Kidney (tissue), 13 donors: ENCODE measurements at regions not wholly inside any gene's neighbourhood (a gene's known extent, or its start where the extent isn't known, plus 50 kb on each side); places are given as distances from the start of the nearest gene placed in this dataset.
"Not testable (repeated sequence)": the region's sequence is repeated elsewhere in the genome, so short reads cannot be mapped to it uniquely, and the experiment has no call there.

ENCODE experiments used
- DNase-seq, 5 donors: peaks; one replicate each; pipeline ENCODE4 v3.0.0-alpha.2; 2013 to 2020
- FAIRE-seq: peaks from 2 replicates; lab custom pipeline; 2012; peaks lifted over from hg19 to GRCh38; lab: Jason Lieb, UNC
- H3K27ac ChIP-seq, 2 donors: one replicate each; pipeline ENCODE4 v1.7.0; 2013; ENCODE audit warnings: low read depth in 2 of 2, low read length in 2 of 2, inconsistent platforms in 1 of 2
- H3K27me3 ChIP-seq: one replicate; pipeline ENCODE4 v1.7.1; 2013; ENCODE audit warnings: low read length, inconsistent platforms; ENCODE audit not compliant: control insufficient read depth, insufficient read depth
- H3K36me3 ChIP-seq, 3 donors: one replicate each; pipeline versions ENCODE4 v1.7.0 to v1.7.1; 2013; ENCODE audit warnings: low read length in 3 of 3, control low read depth in 1 of 3, inconsistent platforms in 1 of 3; ENCODE audit not compliant: insufficient read depth in 3 of 3, control insufficient read depth in 2 of 3
- H3K4me1 ChIP-seq, 3 donors: one replicate each; pipeline versions ENCODE4 v1.7.0 to v1.7.1; 2013; ENCODE audit warnings: low read length in 3 of 3, inconsistent platforms in 1 of 3, low read depth in 1 of 3; ENCODE audit not compliant: control insufficient read depth in 2 of 3, insufficient read depth in 2 of 3
- H3K4me3 ChIP-seq, 3 donors: one replicate each; pipeline versions ENCODE4 v1.7.0 to v1.8.1; 2013; ENCODE audit warnings: low read length in 3 of 3, control low read depth in 1 of 3, inconsistent platforms in 1 of 3
- H3K9ac ChIP-seq, 3 donors: one replicate each; pipeline versions ENCODE4 v1.7.0 to v1.7.1; 2013; ENCODE audit warnings: low read length in 3 of 3, control low read depth in 1 of 3, inconsistent platforms in 1 of 3
- H3K9me3 ChIP-seq, 3 donors: one replicate each; pipeline versions ENCODE4 v1.7.0 to v1.7.1; 2013; ENCODE audit warnings: low read length in 3 of 3, control low read depth in 1 of 3, inconsistent platforms in 1 of 3; ENCODE audit not compliant: control insufficient read depth in 2 of 3, insufficient read depth in 1 of 3
- CTCF ChIP-seq: IDR thresholded peaks from 3 replicates; pipeline ENCODE4 v1.5.1; 2012; ENCODE audit warnings: mild to moderate bottlenecking, moderate library complexity, borderline replicate concordance; ENCODE audit not compliant: insufficient read depth; ENCODE audit errors: extremely low read depth
- intact Hi-C: fragments of 100-400 bp; cut with DNase I; formaldehyde crosslinking; loops from one replicate; pipeline ENCODE4 v1.11.1; 2022
- donor health status: control.
- donor health status: control.
- donor health status: control.
- donor health status: control.
- donor health status: control.
- donor health status: DM: yes; HTN: yes; CAD: no.
- donor health status: Normal renal cell carcinoma (clear cell type).

- TF ChIP-seq CTCF, result no peak
- Histone ChIP-seq H3K9me3 (peaks cover 0 to 35% (median 0%) of the 10 kb centered on the region in 3 donors), H3K36me3 (no peaks in the 10 kb centered on the region), H3K4me1 (no peaks in the 10 kb centered on the region), H3K4me3 (no peak overlapping the region), H3K27me3 (no peaks in the 10 kb centered on the region), H3K9ac (no peak overlapping the region), H3K27ac (no peak overlapping the region)
- intact Hi-C loops, result no loop called here
- no peak for FAIRE-seq
- no peak for DNase-seq
These were observed 95.9 kb upstream of the UNC5B start for GRCh38 chr10:71116426-71116825.

GRCh38 chr10:71117589-71117988 lies 94.8 kb upstream of the UNC5B start:
- H3K27ac ChIP-seq, intact Hi-C loops, H3K4me3 ChIP-seq, DNase-seq, H3K9ac ChIP-seq, H3K27me3 ChIP-seq, H3K36me3 ChIP-seq, FAIRE-seq, H3K4me1 ChIP-seq: not testable (repeated sequence)
- peaks cover 0 to 35% (median 0%) of the 10 kb centered on the region in 3 donors for H3K9me3 ChIP-seq

- intact Hi-C loops, result no loop called here
- no peak for FAIRE-seq
- TF ChIP-seq CTCF, result no peak
- Histone ChIP-seq H3K4me1 (peaks cover 0 to 4% (median 0%) of the 10 kb centered on the region in 3 donors), H3K9me3 (peaks cover 0 to 16% (median 0%) of the 10 kb centered on the region in 3 donors), H3K4me3 (no peak overlapping the region), H3K27me3 (no peaks in the 10 kb centered on the region), H3K36me3 (no peaks in the 10 kb centered on the region), H3K27ac (no peak overlapping the region), H3K9ac (no peak overlapping the region)
- no peak for DNase-seq
These were observed 89.3 kb upstream of the UNC5B start for GRCh38 chr10:71123023-71123422.

DNA sequence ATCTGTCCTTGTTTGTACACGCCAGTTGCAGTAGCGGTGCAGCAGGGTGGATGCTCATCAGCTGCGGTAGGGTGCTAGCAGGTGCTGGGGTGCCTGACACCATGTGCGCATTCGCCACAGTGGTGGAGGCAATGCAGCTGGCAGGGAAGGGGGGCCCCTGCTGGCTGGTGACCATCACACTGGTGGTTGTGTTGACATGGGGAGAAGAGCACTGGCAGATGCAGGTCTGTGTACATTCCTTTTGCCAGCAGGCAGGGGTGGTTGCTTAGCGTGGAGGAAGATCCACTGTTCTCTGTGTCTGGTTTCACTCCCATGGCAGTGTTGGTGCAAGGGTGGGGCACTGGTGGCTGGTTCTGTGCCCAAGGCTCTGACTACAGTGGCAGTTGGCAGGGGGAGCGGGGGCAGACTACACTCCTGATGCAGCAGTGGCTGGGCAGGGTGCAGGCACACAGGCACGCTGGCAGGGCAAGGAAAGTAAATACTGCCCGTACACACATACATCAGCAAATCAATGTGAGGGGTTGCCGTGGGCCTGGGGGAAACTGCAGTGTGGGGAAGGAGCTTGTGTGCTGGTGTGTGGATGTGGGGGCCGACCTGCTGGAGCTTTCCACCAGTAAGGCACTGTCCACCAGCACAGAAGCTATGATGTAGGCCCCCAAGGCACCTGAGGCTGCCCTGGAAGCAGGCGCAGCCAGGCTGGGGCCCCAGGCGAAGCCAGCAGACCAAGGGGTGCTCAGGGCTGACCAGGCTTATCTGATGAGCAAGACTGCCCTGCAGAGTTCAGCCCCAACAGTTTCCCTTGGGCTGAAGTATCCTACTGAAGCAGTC lies 87.2 kb upstream of the UNC5B start:
- Histone ChIP-seq H3K9ac (no peak overlapping the region), H3K27me3 (no peaks in the 10 kb centered on the region), H3K4me3 (no peak overlapping the region), H3K27ac (no peak overlapping the region), H3K9me3 (peaks cover 0 to 6% (median 0%) of the 10 kb centered on the region in 3 donors), H3K36me3 (no peaks in the 10 kb centered on the region), H3K4me1 (peaks cover under 1 to 8% (median 2%) of the 10 kb centered on the region in 3 donors)
- no peak for FAIRE-seq
- DNase-seq, result no peak
- intact Hi-C loops, result no loop called here
- TF ChIP-seq CTCF, result no peak
